Daoy (cell line): ENCODE measurements at regions not wholly inside any gene's neighbourhood (a gene's known extent, or its start where the extent isn't known, plus 50 kb on each side); places are given as distances from the start of the nearest gene placed in this dataset.
"Not testable (repeated sequence)": the region's sequence is repeated elsewhere in the genome, so short reads cannot be mapped to it uniquely, and the experiment has no call there.

ENCODE experiments used
- DNase-seq: peaks from one replicate; pipeline ENCODE4 v3.0.0-alpha.2; 2015; ENCODE audit warnings: low read depth

- DNase-seq: peak; percentile 12
These were observed 1077.4 kb downstream of the EPHA3 start for GRCh38 chr3:90184861-90185260.

GRCh38 chr3:90197383-90197782 lies 1090.0 kb downstream of the EPHA3 start:
- DNase-seq: not testable (repeated sequence)

GRCh38 chr3:90202931-90203330 lies 1095.5 kb downstream of the EPHA3 start:
- DNase-seq: not testable (repeated sequence)

- DNase-seq: not testable (repeated sequence)
These were observed 1099.1 kb downstream of the EPHA3 start for GRCh38 chr3:90206482-90206881.

- DNase-seq: not testable (repeated sequence)
These were observed 1100.1 kb downstream of the EPHA3 start for GRCh38 chr3:90207353-90208097.

GRCh38 chr3:90221900-90222299 lies 1114.5 kb downstream of the EPHA3 start:
- DNase-seq: no peak

GRCh38 chr3:90241481-90241880 lies 1134.1 kb downstream of the EPHA3 start:
- DNase-seq: no peak

- no peak for DNase-seq
These were observed 1145.7 kb downstream of the EPHA3 start for GRCh38 chr3:90253131-90253530.

- DNase-seq: no peak
These were observed 1154.3 kb downstream of the EPHA3 start for GRCh38 chr3:90261481-90262433.
